Progenitor cell of endocrine pancreas (in vitro differentiated cells): ENCODE measurements at regions not wholly inside any gene's neighbourhood (a gene's known extent, or its start where the extent isn't known, plus 50 kb on each side); places are given as distances from the start of the nearest gene placed in this dataset.

ENCODE experiments used
- DNase-seq: peaks from one replicate; pipeline ENCODE4 v3.0.0; 2021; ENCODE audit warnings: low spot score; ENCODE audit not compliant: unreplicated experiment
- H3K27ac Mint-ChIP-seq: 2 replicates; pipeline ENCODE4 v1.8.0; 2021; ENCODE audit warnings: mild to moderate bottlenecking, moderate library complexity, mixed read lengths
- H3K27me3 Mint-ChIP-seq: 2 replicates; pipeline ENCODE4 v1.8.0; 2021; ENCODE audit warnings: mixed read lengths
- H3K36me3 Mint-ChIP-seq: 2 replicates; pipeline ENCODE4 v1.8.0; 2022; ENCODE audit warnings: mixed read lengths; ENCODE audit not compliant: insufficient read depth
- H3K4me1 Mint-ChIP-seq: 2 replicates; pipeline ENCODE4 v1.8.0; 2021; ENCODE audit warnings: low read depth, mixed read lengths
- H3K4me3 Mint-ChIP-seq: 2 replicates; pipeline ENCODE4 v1.8.0; 2021; ENCODE audit warnings: low read depth, mild to moderate bottlenecking, moderate library complexity, mixed read lengths
- H3K9me3 Mint-ChIP-seq: 2 replicates; pipeline ENCODE4 v1.8.0; 2021; ENCODE audit warnings: low read depth, mixed read lengths
- TF ChIP-seq, protein P1 (sequence below): fragments of 200-600 bp; sonication (generic); IDR thresholded peaks from one replicate; pipeline ENCODE4 v1.5.0; 2021; ENCODE audit warnings: antibody characterized with exemption, mild to moderate bottlenecking; ENCODE audit not compliant: unreplicated experiment

GRCh38 chr21:43355266-43355924, 71.5 kb downstream of the SIK1 start:
- TF ChIP-seq, protein P1, sequence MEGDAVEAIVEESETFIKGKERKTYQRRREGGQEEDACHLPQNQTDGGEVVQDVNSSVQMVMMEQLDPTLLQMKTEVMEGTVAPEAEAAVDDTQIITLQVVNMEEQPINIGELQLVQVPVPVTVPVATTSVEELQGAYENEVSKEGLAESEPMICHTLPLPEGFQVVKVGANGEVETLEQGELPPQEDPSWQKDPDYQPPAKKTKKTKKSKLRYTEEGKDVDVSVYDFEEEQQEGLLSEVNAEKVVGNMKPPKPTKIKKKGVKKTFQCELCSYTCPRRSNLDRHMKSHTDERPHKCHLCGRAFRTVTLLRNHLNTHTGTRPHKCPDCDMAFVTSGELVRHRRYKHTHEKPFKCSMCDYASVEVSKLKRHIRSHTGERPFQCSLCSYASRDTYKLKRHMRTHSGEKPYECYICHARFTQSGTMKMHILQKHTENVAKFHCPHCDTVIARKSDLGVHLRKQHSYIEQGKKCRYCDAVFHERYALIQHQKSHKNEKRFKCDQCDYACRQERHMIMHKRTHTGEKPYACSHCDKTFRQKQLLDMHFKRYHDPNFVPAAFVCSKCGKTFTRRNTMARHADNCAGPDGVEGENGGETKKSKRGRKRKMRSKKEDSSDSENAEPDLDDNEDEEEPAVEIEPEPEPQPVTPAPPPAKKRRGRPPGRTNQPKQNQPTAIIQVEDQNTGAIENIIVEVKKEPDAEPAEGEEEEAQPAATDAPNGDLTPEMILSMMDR = no peak
- H3K4me3 Mint-ChIP-seq = no peak overlapping the region

GRCh38 chr21:43354666-43355065, 72.3 kb downstream of the SIK1 start:
- TF ChIP-seq, protein P1 = no peak
- Mint-ChIP-seq H3K4me3 (no peak overlapping the region), H3K27me3 (peaks cover 41% of the 10 kb centered on the region)

More at GRCh38 chr21:43355266-43355924, 71.5 kb downstream of the SIK1 start:
- no peaks in the 10 kb centered on the region for H3K36me3 Mint-ChIP-seq
- no peaks in the 10 kb centered on the region for H3K9me3 Mint-ChIP-seq
- H3K27ac Mint-ChIP-seq = no peak overlapping the region
- peaks cover 41% of the 10 kb centered on the region for H3K27me3 Mint-ChIP-seq
- DNase-seq = no peak
- H3K4me1 Mint-ChIP-seq = peaks cover 7% of the 10 kb centered on the region

GRCh38 chr21:43354026-43354420, 72.9 kb downstream of the SIK1 start:
- Mint-ChIP-seq H3K36me3 (no peaks in the 10 kb centered on the region), H3K4me1 (peaks cover 2% of the 10 kb centered on the region), H3K27me3 (peaks cover 40% of the 10 kb centered on the region), H3K4me3 (no peak overlapping the region), H3K9me3 (no peaks in the 10 kb centered on the region), H3K27ac (no peak overlapping the region)
- no peak for DNase-seq
- TF ChIP-seq, protein P1 = no peak

More at GRCh38 chr21:43354666-43355065, 72.3 kb downstream of the SIK1 start:
- H3K36me3 Mint-ChIP-seq = no peaks in the 10 kb centered on the region
- H3K9me3 Mint-ChIP-seq = no peaks in the 10 kb centered on the region
- peak overlapping the region; percentile 69 for H3K27ac Mint-ChIP-seq
- DNase-seq = no peak
- H3K4me1 Mint-ChIP-seq = peaks cover 5% of the 10 kb centered on the region

- no peak for DNase-seq
- Mint-ChIP-seq H3K4me3 (no peak overlapping the region), H3K36me3 (no peaks in the 10 kb centered on the region), H3K9me3 (no peaks in the 10 kb centered on the region), H3K27me3 (peaks cover 45% of the 10 kb centered on the region), H3K4me1 (no peaks in the 10 kb centered on the region), H3K27ac (no peak overlapping the region)
- TF ChIP-seq, protein P1 = no peak
These were observed 73.5 kb downstream of the SIK1 start for GRCh38 chr21:43353282-43354025.

- no peak overlapping the region for H3K27ac Mint-ChIP-seq
- no peaks in the 10 kb centered on the region for H3K9me3 Mint-ChIP-seq
- no peaks in the 10 kb centered on the region for H3K4me1 Mint-ChIP-seq
- H3K27me3 Mint-ChIP-seq = peaks cover 44% of the 10 kb centered on the region
- DNase-seq = no peak
- no peaks in the 10 kb centered on the region for H3K36me3 Mint-ChIP-seq
- TF ChIP-seq, protein P1 = no peak
- no peak overlapping the region for H3K4me3 Mint-ChIP-seq
These were observed 74.2 kb downstream of the SIK1 start for GRCh38 chr21:43352568-43353281.
